H1 (cell line): ENCODE measurements at regions not wholly inside any gene's neighbourhood (a gene's known extent, or its start where the extent isn't known, plus 50 kb on each side); places are given as distances from the start of the nearest gene placed in this dataset.

ENCODE experiments used
- E2F6 ChIP-seq: IDR thresholded peaks from 2 replicates; pipeline ENCODE4 v1.6.1; 2012; ENCODE audit warnings: inconsistent platforms
- EZH2 ChIP-seq: fragments of 200-600 bp; sonication (generic); IDR thresholded peaks from 2 replicates; pipeline ENCODE4 v1.7.1; 2012; ENCODE audit warnings: low read depth, mild to moderate bottlenecking, moderate library complexity, low read length, inconsistent platforms; ENCODE audit not compliant: severe bottlenecking
- GTF2F1 ChIP-seq: IDR thresholded peaks from 2 replicates; pipeline ENCODE4 v1.6.1; 2012; ENCODE audit warnings: low read depth, low read length, improper control_type of control experiment, borderline replicate concordance
- POLR2A ChIP-seq, 2 experiments: IDR thresholded peaks; 1 replicate in 1 of 2; 2 replicates in 1 of 2; pipeline ENCODE4 v1.6.1; 2011; ENCODE audit warnings: low read depth in 2 of 2, low read length in 2 of 2, mild to moderate bottlenecking in 2 of 2; ENCODE audit errors: control extremely low read depth in 1 of 2
- POLR2AphosphoS5 ChIP-seq: IDR thresholded peaks from 2 replicates; pipeline ENCODE4 v1.6.1; 2011; ENCODE audit warnings: low read depth, low read length
- SIN3A ChIP-seq, 2 experiments: IDR thresholded peaks in 1 of 2; conservative IDR thresholded peaks in 1 of 2; 2 replicates each; pipeline ENCODE4 v1.6.1; 2011 to 2012; ENCODE audit warnings: low read length in 2 of 2, improper control_type of control experiment in 1 of 2, low read depth in 1 of 2, mild to moderate bottlenecking in 1 of 2
- SIRT6 ChIP-seq: IDR thresholded peaks from one replicate; pipeline ENCODE4 v1.7.1; 2012; ENCODE audit warnings: low read length, inconsistent platforms
- SRF ChIP-seq: IDR thresholded peaks from 2 replicates; pipeline ENCODE4 v1.6.1; 2011; ENCODE audit warnings: mild to moderate bottlenecking, low read depth, low read length, moderate library complexity
- TF ChIP-seq, protein P1 (sequence below), 3 experiments: IDR thresholded peaks; 1 replicate in 2 of 3; 2 replicates in 1 of 3; pipeline versions ENCODE4 v1.5.1 to v1.6.1; 2011; ENCODE audit warnings: low read length in 3 of 3, mild to moderate bottlenecking in 3 of 3, inconsistent platforms in 2 of 3, low read depth in 1 of 3, moderate library complexity in 1 of 3; ENCODE audit not compliant: insufficient read depth in 1 of 3; ENCODE audit errors: control extremely low read depth in 1 of 3

GRCh38 chr16:86248310-86248905, 261.9 kb upstream of the FOXF1 start:
- TF ChIP-seq SRF = no peak
- TF ChIP-seq, protein P1, sequence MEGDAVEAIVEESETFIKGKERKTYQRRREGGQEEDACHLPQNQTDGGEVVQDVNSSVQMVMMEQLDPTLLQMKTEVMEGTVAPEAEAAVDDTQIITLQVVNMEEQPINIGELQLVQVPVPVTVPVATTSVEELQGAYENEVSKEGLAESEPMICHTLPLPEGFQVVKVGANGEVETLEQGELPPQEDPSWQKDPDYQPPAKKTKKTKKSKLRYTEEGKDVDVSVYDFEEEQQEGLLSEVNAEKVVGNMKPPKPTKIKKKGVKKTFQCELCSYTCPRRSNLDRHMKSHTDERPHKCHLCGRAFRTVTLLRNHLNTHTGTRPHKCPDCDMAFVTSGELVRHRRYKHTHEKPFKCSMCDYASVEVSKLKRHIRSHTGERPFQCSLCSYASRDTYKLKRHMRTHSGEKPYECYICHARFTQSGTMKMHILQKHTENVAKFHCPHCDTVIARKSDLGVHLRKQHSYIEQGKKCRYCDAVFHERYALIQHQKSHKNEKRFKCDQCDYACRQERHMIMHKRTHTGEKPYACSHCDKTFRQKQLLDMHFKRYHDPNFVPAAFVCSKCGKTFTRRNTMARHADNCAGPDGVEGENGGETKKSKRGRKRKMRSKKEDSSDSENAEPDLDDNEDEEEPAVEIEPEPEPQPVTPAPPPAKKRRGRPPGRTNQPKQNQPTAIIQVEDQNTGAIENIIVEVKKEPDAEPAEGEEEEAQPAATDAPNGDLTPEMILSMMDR (IDR thresholded peaks at IDR 0.05; ENCODE audit: control extremely low read depth in 1 of 3, insufficient read depth in 1 of 3, low read depth in 1 of 3, low read length in 3 of 3) = no peak
- TF ChIP-seq EZH2 = no peak
- no peak for TF ChIP-seq SIN3A (conservative IDR thresholded peaks at IDR 0.05 in 1 of 2, IDR thresholded peaks at IDR 0.05 in 1 of 2; ENCODE audit: low read depth in 1 of 2, low read length in 2 of 2)
- no peak for TF ChIP-seq E2F6
- TF ChIP-seq SIRT6 = no peak
- TF ChIP-seq POLR2AphosphoS5 = no peak
- no peak for TF ChIP-seq POLR2A (IDR thresholded peaks at IDR 0.05; ENCODE audit: control extremely low read depth in 1 of 2, low read depth in 2 of 2, low read length in 2 of 2)
- TF ChIP-seq GTF2F1 = no peak
